Gastrocnemius medialis (tissue), 4 donors: ENCODE measurements at regions not wholly inside any gene's neighbourhood (a gene's known extent, or its start where the extent isn't known, plus 50 kb on each side); places are given as distances from the start of the nearest gene placed in this dataset.

Experiments
- ATAC-seq, 2 donors: fragments of 150-250 bp; one replicate each; pipeline ENCODE4 v1.9.1; 2016
- DNase-seq, 2 donors: peaks; one replicate each; pipeline ENCODE4 v3.0.0-alpha.2; 2019
- H3K27ac ChIP-seq, 4 donors: fragments of 200-600 bp; sonication (generic); 1 replicate in 1 of 4; 2 replicates in 3 of 4; pipeline ENCODE4 v1.5.1; 2016 to 2018; ENCODE audit warnings: mild to moderate bottlenecking in 2 of 4, moderate library complexity in 1 of 4
- H3K27me3 ChIP-seq, 3 donors: fragments of 200-600 bp; sonication (generic) in 2 of 3; 1 replicate in 1 of 3; 2 replicates in 2 of 3; pipeline versions ENCODE4 v1.5.1 to v1.6.0; 2016 to 2019; ENCODE audit warnings: mild to moderate bottlenecking in 1 of 3, moderate library complexity in 1 of 3
- H3K36me3 ChIP-seq, 2 donors: fragments of 200-600 bp; sonication (generic) in 1 of 2; one replicate each; pipeline ENCODE4 v1.5.1; 2017 to 2018
- H3K4me1 ChIP-seq, 2 donors: fragments of 200-600 bp; sonication (generic) in 1 of 2; one replicate each; pipeline ENCODE4 v1.5.1; 2016 to 2017; ENCODE audit warnings: mild to moderate bottlenecking in 2 of 2
- H3K4me3 ChIP-seq, 4 donors: fragments of 200-600 bp; sonication (generic) in 3 of 4; 1 replicate in 1 of 4; 2 replicates in 3 of 4; pipeline ENCODE4 v1.5.1; 2016 to 2019; ENCODE audit warnings: mild to moderate bottlenecking in 2 of 4
- H3K9me3 ChIP-seq, 3 donors: fragments of 200-600 bp; sonication (generic) in 2 of 3; 1 replicate in 1 of 3; 2 replicates in 2 of 3; pipeline ENCODE4 v1.5.1; 2016 to 2019
- CTCF ChIP-seq, 5 experiments: fragments of 450-650 bp in 3 of 5; fragments of 200-600 bp in 2 of 5; sonication (generic) in 2 of 5; IDR thresholded peaks in 4 of 5; conservative IDR thresholded peaks in 1 of 5; 1 replicate in 4 of 5; 2 replicates in 1 of 5; pipeline ENCODE4 v1.5.1; 2016 to 2019; ENCODE audit warnings: antibody characterized with exemption in 5 of 5, mild to moderate bottlenecking in 3 of 5, moderate library complexity in 3 of 5
- POLR2A ChIP-seq, 2 donors: fragments of 450-650 bp; IDR thresholded peaks; one replicate each; pipeline ENCODE4 v1.6.1; 2017; ENCODE audit warnings: antibody characterized with exemption in 2 of 2, mild to moderate bottlenecking in 2 of 2, moderate library complexity in 2 of 2
- in situ Hi-C, 4 donors: fragments of 200-750 bp; cut with MboI; loops; one replicate each; pipeline versions ENCODE4 v1.15.0 to v1.8.0; 2017; ENCODE audit warnings: low sequenced_read_pairs in 4 of 4
- intact Hi-C: fragments of 100-400 bp; cut with DNase I; formaldehyde crosslinking; loops from one replicate; pipeline ENCODE4 v1.15.1; 2023; ENCODE audit warnings: low total_unique reads

- Histone ChIP-seq H3K27me3 (no peaks in the 10 kb centered on the region), H3K9me3 (no peaks in the 10 kb centered on the region), H3K4me3 (no peak overlapping the region), H3K36me3 (no peaks in the 10 kb centered on the region), H3K27ac (no peak overlapping the region), H3K4me1 (no peaks in the 10 kb centered on the region)
- ATAC-seq (no peak), DNase-seq (no peak)
- in situ Hi-C loops (no loop called here), intact Hi-C loops (no loop called here)
- TF ChIP-seq POLR2A (IDR thresholded peaks at IDR 0.05) (no peak), CTCF (IDR thresholded peaks at IDR 0.05 in 4 of 5, conservative IDR thresholded peaks at IDR 0.05 in 1 of 5) (no peak)
These were observed 827.9 kb downstream of the TSN start for GRCh38 chr2:122583159-122583917.

- ATAC-seq, result no peak
- no peaks in the 10 kb centered on the region for H3K36me3 ChIP-seq
- in situ Hi-C loops (no loop called here), intact Hi-C loops (no loop called here)
- H3K4me3 ChIP-seq, result no peak overlapping the region
- no peak for TF ChIP-seq POLR2A (IDR thresholded peaks at IDR 0.05)
- no peak for TF ChIP-seq CTCF (IDR thresholded peaks at IDR 0.05 in 4 of 5, conservative IDR thresholded peaks at IDR 0.05 in 1 of 5)
- DNase-seq, result no peak
- H3K4me1 ChIP-seq, result no peaks in the 10 kb centered on the region
- no peak overlapping the region for H3K27ac ChIP-seq
- no peaks in the 10 kb centered on the region for H3K27me3 ChIP-seq
- no peaks in the 10 kb centered on the region for H3K9me3 ChIP-seq
These were observed 835.1 kb downstream of the TSN start for GRCh38 chr2:122590524-122590923.

GRCh38 chr2:122595065-122595464 is 839.6 kb downstream of the TSN start:
- H3K27me3 ChIP-seq, result no peaks in the 10 kb centered on the region
- intact Hi-C loops (no loop called here), in situ Hi-C loops (no loop called here)
- TF ChIP-seq POLR2A (IDR thresholded peaks at IDR 0.05) (no peak), CTCF (IDR thresholded peaks at IDR 0.05 in 4 of 5, conservative IDR thresholded peaks at IDR 0.05 in 1 of 5) (no peak)
- no peak overlapping the region for H3K27ac ChIP-seq
- no peak for ATAC-seq
- no peaks in the 10 kb centered on the region for H3K36me3 ChIP-seq
- H3K9me3 ChIP-seq, result no peaks in the 10 kb centered on the region
- no peak for DNase-seq
- H3K4me3 ChIP-seq, result no peak overlapping the region
- H3K4me1 ChIP-seq, result no peaks in the 10 kb centered on the region

GRCh38 chr2:122596598-122596997 is 841.1 kb downstream of the TSN start:
- H3K9me3 ChIP-seq, result no peaks in the 10 kb centered on the region
- in situ Hi-C loops (no loop called here), intact Hi-C loops (no loop called here)
- no peaks in the 10 kb centered on the region for H3K36me3 ChIP-seq
- H3K27ac ChIP-seq, result no peak overlapping the region
- no peak for TF ChIP-seq CTCF (IDR thresholded peaks at IDR 0.05 in 4 of 5, conservative IDR thresholded peaks at IDR 0.05 in 1 of 5)
- TF ChIP-seq POLR2A (IDR thresholded peaks at IDR 0.05), result no peak
- DNase-seq (no peak), ATAC-seq (no peak)
- H3K27me3 ChIP-seq, result no peaks in the 10 kb centered on the region
- no peak overlapping the region for H3K4me3 ChIP-seq
- no peaks in the 10 kb centered on the region for H3K4me1 ChIP-seq

GRCh38 chr2:122598784-122599183 is 843.3 kb downstream of the TSN start:
- no peak for TF ChIP-seq POLR2A (IDR thresholded peaks at IDR 0.05)
- TF ChIP-seq CTCF (IDR thresholded peaks at IDR 0.05 in 4 of 5, conservative IDR thresholded peaks at IDR 0.05 in 1 of 5), result no peak
- Histone ChIP-seq H3K27ac (no peak overlapping the region), H3K36me3 (no peaks in the 10 kb centered on the region), H3K9me3 (no peaks in the 10 kb centered on the region), H3K4me1 (no peaks in the 10 kb centered on the region), H3K27me3 (no peaks in the 10 kb centered on the region), H3K4me3 (no peak overlapping the region)
- intact Hi-C loops, result no loop called here
- in situ Hi-C loops, result no loop called here
- ATAC-seq (no peak), DNase-seq (no peak)
